H1 (cell line): ENCODE measurements at regions not wholly inside any gene's neighbourhood (a gene's known extent, or its start where the extent isn't known, plus 50 kb on each side); places are given as distances from the start of the nearest gene placed in this dataset.

Experiments
- CHD1 ChIP-seq: IDR thresholded peaks from 2 replicates; pipeline ENCODE4 v1.6.1; 2012; ENCODE audit warnings: low read depth, low read length, improper control_type of control experiment
- HDAC2 ChIP-seq, 2 experiments: fragments of 300-600 bp in 1 of 2; sonication (generic) in 1 of 2; IDR thresholded peaks; 2 replicates each; pipeline ENCODE4 v1.6.1; 2011 to 2012; ENCODE audit warnings: low read depth in 2 of 2, low read length in 2 of 2, mild to moderate bottlenecking in 2 of 2, moderate library complexity in 2 of 2, borderline replicate concordance in 1 of 2, inconsistent platforms in 1 of 2
- JUND ChIP-seq: IDR thresholded peaks from 2 replicates; pipeline ENCODE4 v1.6.1; 2011; ENCODE audit warnings: mild to moderate bottlenecking, improper control_type of control experiment, low read length
- MAFK ChIP-seq: IDR thresholded peaks from 2 replicates; pipeline ENCODE4 v1.6.1; 2012; ENCODE audit warnings: low read depth, mild to moderate bottlenecking, improper control_type of control experiment, low read length
- POLR2A ChIP-seq, 2 experiments: IDR thresholded peaks; 1 replicate in 1 of 2; 2 replicates in 1 of 2; pipeline ENCODE4 v1.6.1; 2011; ENCODE audit warnings: low read depth in 2 of 2, low read length in 2 of 2, mild to moderate bottlenecking in 2 of 2; ENCODE audit errors: control extremely low read depth in 1 of 2
- SIN3A ChIP-seq, 2 experiments: IDR thresholded peaks in 1 of 2; conservative IDR thresholded peaks in 1 of 2; 2 replicates each; pipeline ENCODE4 v1.6.1; 2011 to 2012; ENCODE audit warnings: low read length in 2 of 2, improper control_type of control experiment in 1 of 2, low read depth in 1 of 2, mild to moderate bottlenecking in 1 of 2
- SP4 ChIP-seq: IDR thresholded peaks from 2 replicates; pipeline ENCODE4 v1.6.1; 2012; ENCODE audit warnings: low read length, inconsistent platforms
- TF ChIP-seq, protein P1 (sequence below): fragments of 300-600 bp; sonication (generic); IDR thresholded peaks from 2 replicates; pipeline ENCODE4 v1.7.1; 2012; ENCODE audit warnings: low read length, moderate library complexity, mild to moderate bottlenecking, inconsistent platforms; ENCODE audit not compliant: insufficient replicate concordance

DNA sequence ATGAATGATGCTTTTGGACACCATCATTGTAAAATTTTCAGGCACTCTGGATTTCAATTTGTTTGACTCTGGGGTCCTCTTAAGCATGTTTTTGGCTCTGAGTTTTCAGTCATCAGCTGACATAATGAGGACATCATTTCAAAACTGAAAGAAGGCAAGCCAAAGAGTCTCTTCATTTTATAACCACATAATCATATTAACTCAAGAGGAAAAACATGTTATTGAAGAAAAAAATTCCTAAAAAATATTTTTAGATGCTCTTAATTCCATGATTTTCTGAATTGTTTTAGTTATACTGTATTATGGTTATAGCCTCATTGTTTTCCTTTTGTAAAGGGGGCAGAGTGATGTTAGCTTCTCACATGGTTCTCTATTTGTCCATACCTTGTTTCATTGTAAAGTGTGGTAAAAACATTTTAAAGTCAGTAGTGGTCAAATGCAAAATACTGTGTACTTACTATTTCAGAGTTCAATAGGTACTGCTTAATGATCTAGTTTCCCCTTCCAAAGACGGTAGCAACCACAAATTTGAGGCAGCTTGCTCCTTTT is 472.1 kb downstream of the DMRT2 start (continued):
- no peak for TF ChIP-seq HDAC2 (IDR thresholded peaks at IDR 0.05; ENCODE audit: borderline replicate concordance in 1 of 2, low read depth in 2 of 2, low read length in 2 of 2)
- TF ChIP-seq, protein P1, sequence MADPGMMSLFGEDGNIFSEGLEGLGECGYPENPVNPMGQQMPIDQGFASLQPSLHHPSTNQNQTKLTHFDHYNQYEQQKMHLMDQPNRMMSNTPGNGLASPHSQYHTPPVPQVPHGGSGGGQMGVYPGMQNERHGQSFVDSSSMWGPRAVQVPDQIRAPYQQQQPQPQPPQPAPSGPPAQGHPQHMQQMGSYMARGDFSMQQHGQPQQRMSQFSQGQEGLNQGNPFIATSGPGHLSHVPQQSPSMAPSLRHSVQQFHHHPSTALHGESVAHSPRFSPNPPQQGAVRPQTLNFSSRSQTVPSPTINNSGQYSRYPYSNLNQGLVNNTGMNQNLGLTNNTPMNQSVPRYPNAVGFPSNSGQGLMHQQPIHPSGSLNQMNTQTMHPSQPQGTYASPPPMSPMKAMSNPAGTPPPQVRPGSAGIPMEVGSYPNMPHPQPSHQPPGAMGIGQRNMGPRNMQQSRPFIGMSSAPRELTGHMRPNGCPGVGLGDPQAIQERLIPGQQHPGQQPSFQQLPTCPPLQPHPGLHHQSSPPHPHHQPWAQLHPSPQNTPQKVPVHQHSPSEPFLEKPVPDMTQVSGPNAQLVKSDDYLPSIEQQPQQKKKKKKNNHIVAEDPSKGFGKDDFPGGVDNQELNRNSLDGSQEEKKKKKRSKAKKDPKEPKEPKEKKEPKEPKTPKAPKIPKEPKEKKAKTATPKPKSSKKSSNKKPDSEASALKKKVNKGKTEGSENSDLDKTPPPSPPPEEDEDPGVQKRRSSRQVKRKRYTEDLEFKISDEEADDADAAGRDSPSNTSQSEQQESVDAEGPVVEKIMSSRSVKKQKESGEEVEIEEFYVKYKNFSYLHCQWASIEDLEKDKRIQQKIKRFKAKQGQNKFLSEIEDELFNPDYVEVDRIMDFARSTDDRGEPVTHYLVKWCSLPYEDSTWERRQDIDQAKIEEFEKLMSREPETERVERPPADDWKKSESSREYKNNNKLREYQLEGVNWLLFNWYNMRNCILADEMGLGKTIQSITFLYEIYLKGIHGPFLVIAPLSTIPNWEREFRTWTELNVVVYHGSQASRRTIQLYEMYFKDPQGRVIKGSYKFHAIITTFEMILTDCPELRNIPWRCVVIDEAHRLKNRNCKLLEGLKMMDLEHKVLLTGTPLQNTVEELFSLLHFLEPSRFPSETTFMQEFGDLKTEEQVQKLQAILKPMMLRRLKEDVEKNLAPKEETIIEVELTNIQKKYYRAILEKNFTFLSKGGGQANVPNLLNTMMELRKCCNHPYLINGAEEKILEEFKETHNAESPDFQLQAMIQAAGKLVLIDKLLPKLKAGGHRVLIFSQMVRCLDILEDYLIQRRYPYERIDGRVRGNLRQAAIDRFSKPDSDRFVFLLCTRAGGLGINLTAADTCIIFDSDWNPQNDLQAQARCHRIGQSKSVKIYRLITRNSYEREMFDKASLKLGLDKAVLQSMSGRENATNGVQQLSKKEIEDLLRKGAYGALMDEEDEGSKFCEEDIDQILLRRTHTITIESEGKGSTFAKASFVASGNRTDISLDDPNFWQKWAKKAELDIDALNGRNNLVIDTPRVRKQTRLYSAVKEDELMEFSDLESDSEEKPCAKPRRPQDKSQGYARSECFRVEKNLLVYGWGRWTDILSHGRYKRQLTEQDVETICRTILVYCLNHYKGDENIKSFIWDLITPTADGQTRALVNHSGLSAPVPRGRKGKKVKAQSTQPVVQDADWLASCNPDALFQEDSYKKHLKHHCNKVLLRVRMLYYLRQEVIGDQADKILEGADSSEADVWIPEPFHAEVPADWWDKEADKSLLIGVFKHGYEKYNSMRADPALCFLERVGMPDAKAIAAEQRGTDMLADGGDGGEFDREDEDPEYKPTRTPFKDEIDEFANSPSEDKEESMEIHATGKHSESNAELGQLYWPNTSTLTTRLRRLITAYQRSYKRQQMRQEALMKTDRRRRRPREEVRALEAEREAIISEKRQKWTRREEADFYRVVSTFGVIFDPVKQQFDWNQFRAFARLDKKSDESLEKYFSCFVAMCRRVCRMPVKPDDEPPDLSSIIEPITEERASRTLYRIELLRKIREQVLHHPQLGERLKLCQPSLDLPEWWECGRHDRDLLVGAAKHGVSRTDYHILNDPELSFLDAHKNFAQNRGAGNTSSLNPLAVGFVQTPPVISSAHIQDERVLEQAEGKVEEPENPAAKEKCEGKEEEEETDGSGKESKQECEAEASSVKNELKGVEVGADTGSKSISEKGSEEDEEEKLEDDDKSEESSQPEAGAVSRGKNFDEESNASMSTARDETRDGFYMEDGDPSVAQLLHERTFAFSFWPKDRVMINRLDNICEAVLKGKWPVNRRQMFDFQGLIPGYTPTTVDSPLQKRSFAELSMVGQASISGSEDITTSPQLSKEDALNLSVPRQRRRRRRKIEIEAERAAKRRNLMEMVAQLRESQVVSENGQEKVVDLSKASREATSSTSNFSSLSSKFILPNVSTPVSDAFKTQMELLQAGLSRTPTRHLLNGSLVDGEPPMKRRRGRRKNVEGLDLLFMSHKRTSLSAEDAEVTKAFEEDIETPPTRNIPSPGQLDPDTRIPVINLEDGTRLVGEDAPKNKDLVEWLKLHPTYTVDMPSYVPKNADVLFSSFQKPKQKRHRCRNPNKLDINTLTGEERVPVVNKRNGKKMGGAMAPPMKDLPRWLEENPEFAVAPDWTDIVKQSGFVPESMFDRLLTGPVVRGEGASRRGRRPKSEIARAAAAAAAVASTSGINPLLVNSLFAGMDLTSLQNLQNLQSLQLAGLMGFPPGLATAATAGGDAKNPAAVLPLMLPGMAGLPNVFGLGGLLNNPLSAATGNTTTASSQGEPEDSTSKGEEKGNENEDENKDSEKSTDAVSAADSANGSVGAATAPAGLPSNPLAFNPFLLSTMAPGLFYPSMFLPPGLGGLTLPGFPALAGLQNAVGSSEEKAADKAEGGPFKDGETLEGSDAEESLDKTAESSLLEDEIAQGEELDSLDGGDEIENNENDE, result no peak
- TF ChIP-seq JUND, result no peak
- no peak for TF ChIP-seq SIN3A (conservative IDR thresholded peaks at IDR 0.05 in 1 of 2, IDR thresholded peaks at IDR 0.05 in 1 of 2; ENCODE audit: low read depth in 1 of 2, low read length in 2 of 2)
- TF ChIP-seq MAFK, result no peak
- TF ChIP-seq SP4, result no peak
- TF ChIP-seq CHD1, result no peak
- TF ChIP-seq POLR2A (IDR thresholded peaks at IDR 0.05; ENCODE audit: control extremely low read depth in 1 of 2, low read depth in 2 of 2, low read length in 2 of 2), result no peak
